Left renal pelvis (tissue), 4 donors: ENCODE measurements at regions not wholly inside any gene's neighbourhood (a gene's known extent, or its start where the extent isn't known, plus 50 kb on each side); places are given as distances from the start of the nearest gene placed in this dataset.
"Not testable (repeated sequence)": the region's sequence is repeated elsewhere in the genome, so short reads cannot be mapped to it uniquely, and the experiment has no call there.

Experiments
- DNase-seq, 4 donors: peaks; one replicate each; pipeline ENCODE4 v3.0.0-alpha.2; 2013; ENCODE audit warnings: low read depth in 4 of 4, low spot score in 3 of 4

DNA sequence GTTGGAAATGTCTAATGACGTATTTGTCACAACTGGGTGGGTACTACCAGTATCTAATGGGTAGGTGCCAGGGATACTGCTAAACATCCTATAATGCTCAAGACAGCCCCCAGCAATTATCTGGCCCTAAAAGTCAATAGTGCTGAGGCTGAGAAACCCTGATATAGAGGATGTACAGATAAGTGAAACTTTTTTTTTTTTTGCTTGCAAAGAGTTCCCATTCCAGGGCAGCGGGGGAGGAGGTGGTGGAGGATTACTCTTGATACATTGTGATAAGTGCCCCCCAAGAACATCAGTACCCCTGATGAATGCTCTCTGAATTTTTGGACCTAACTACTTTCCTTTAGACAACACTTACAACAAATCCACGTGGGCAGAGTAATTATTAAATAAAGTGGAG lies 329.7 kb upstream of the SPRED2 start:
- DNase-seq, result no peak

DNA sequence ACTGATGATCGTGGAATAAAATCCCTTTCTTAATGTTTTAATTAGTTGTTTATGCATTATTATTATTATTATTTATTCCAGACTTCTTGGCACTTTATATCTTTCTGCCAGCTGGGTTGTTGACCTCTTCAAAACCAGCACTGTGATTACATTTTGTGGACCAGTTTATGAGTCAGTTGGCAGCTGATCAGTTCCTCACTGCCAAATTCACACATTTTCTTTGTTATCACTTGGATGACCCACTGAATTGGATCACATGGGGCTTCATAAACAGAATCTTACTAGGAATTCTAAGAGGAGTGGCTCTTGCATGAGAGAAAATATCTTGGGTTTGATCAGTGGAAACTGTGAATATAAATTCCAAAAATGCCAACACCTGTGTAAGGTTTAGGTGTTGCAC lies 321.8 kb upstream of the SPRED2 start:
- DNase-seq, result no peak

DNA sequence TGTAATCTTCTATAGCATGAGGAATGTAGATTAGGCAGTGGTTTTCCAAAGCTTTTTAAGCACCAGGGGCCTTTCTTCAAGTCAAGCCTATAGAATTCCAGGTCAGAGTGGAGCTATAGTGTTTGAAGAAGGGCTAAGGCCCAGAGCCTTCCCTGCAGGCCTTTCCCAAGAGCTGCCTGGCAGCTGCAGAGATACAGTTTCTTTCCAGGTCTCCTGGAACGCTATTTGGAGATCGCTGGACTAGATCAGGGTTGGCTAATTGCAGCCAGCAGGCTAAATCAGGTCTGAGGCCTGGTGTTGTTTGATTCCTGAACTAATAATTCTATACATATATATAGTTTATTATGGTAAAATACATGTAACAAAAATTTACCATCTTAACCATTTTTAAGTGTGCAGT lies 319.0 kb upstream of the SPRED2 start:
- no peak for DNase-seq

DNA sequence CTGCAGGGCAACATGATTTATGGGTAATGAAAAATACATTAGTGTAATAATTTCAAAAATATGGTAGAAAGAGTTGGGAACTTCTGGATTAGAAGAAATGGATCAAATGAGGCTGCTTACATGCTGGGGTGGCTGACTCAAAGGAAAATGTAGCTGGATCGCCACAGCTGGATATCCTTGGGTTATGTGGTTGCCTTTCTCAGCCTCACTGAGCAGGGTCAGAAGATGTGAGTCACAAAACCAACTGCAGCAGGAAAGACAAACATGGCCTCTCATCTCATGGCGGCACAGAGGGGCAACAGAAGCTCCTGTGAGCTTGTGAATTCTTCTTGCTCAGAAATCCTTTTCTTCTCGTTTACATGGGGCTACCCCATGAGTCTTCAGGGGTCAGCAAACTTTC lies 317.1 kb upstream of the SPRED2 start:
- DNase-seq, result no peak

DNA sequence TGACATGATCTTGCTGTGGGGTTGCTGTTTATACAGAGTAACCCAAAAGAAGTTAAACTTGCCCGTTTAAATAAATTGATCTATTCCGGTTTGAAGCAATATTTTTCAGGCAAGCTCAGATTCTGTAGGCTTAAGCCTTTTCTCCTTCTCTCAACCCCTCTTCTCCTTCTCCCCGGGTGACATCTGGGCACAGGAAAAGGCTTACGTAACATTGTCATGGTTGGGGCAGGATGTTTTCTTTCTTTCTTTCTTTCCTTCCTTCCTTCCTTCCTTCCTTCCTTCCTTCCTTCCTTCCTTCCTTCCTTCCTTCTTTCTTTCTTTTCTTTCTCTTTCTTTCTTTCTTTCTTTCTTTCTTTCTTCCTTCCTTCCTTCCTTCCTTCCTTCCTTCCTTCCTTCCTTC lies 315.5 kb upstream of the SPRED2 start:
- not testable (repeated sequence) for DNase-seq

DNA sequence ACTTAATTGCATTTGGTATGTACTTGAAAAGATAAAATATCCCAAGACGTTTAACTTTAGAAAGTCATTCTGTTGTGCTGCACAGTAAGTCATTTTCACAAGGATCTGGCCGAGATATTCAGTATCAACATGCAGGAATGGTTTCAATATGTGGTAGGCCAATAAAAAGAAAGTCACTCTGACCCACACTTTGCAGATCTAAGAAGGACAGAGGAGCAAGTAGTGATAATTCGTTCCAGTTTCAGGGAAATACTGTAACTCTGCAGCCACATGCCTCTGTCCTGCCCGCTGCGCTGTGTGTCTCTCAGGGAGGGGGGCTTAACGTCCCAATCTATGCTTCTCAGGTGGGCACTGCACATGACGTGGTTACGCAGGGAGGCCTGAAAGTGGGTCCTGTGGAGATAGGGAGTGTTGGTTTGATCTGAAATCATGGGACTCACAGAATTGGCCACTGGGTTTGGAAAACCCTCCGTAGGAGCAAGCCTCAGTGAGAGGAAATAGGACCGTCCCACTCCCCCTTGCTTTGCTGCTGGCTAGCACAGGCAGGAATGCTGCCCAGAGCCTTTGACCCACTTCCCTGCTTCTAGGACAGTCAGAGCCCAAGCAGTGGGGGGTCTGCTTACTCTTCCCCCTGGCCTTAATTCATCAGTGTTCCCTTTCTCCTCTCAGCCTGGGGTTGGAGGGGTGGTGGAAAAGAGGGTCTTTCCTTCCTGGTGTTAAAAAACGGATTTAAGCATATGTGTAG lies 314.7 kb upstream of the SPRED2 start:
- peak in 1 of 4 donors; percentile 6 for DNase-seq

DNA sequence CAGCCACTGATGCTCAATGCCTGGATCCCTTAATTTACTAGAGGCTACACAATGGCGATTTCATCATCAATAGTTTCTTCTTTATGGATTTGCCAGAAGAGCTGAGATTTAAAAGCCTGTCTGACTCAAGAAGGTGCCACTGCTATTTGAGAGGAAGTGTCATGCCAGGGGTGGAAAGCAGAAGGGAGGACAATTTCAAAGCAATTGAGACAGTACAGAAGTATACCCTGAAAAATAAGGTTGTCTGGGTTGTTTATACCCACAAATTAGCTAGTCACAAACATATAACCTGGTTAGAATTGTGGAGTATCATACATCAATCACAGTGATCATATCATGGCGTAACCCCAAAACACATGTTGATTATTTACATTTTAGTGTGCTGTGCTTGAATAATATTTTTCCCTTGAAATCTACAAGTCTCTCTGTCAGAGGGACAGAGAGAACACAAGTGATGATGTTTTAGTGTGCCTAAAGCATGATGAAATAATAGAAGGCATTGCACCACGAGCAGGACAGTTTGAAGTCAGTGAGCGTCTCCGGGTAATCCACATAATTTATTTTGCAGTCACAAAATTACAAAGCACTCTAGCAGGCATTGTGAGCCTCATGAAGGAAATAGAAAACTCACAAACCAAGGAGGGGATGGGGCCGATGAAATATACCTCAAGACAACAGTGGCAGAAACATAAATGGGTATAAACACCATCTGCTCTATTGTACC lies 312.2 kb upstream of the SPRED2 start:
- DNase-seq, result no peak

DNA sequence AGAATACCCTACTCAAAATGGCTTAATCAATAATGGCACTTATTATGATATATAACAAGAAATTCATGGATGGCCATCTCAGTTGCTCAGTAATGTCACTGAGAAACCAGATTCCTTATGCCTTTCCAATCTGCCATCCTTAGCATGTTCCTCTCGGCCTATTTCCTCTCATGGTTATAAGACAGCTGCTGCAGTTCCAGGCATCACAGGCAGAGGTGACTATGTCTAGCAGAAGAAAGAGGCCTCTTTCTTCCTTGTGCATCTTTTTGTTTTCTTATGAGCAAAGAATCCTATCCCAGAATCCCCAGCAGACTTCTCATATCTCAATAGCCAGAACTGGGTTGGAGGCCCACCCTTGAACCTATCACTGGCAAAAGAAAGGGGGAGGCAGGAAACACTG lies 310.6 kb upstream of the SPRED2 start:
- DNase-seq, result no peak

DNA sequence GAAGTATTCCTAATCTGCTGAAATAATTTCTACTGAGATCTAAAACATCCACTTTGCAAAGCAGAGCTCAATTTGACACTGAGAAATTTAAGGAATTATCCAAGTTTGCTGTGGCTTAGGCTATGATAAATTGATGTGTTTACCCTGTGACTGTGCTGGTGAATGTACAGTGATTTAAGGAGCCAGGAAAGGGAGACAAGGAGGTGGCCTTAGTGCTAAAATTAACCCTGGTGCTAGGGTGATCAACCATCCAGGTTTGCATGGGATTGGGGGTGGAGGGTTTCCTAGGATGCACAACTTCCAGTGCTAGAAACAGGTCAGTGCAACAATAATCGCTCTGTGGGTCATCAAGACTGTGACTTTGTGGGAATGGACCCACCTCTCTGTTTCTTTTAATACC lies 307.5 kb upstream of the SPRED2 start:
- no peak for DNase-seq

DNA sequence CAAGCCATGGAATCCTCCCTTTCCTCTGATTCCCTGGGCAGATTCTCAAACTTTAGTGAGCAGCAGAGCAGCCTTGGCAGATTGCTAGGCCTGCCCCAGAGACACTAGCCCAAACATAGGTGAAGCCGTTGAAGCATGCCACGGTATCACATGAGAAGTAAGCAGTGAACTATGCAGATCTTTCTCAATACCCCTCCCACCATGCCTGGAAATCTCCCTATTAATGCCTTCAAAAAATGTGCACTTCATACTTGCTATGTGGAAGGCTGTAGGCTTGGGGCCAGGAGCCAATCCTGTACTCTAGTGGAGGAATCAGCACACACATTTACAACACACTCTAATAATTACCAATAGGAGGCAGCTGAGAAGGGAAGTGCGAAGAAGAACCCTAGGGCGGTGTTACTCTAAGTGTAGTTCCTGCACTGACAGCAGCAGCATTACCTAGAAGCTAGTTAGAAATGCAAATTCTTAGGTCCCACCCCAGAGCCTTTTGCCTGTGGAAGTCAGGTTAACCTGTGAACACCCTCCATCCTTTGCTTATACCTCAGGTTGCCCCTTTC lies 305.1 kb upstream of the SPRED2 start:
- no peak for DNase-seq

DNA sequence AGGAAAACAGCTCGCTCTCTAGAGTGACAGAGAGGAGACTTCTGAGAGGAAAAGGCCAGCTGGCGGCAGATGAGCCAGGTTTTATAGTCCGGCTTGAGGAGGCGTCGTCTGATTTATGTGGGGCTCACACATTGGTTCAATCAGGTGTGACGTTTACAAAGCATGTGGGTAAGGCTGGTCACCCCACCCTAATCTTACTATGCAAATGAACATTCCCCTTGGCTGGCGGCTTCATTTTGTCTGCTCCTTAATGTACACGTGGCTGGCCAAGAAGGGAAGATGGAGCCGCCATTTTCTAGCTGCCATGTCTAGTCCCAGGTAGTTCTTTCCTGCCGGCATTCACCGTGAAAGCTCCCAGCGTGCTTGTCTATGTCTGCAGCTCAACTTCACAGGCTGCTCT lies 299.1 kb upstream of the SPRED2 start:
- DNase-seq, result no peak

DNA sequence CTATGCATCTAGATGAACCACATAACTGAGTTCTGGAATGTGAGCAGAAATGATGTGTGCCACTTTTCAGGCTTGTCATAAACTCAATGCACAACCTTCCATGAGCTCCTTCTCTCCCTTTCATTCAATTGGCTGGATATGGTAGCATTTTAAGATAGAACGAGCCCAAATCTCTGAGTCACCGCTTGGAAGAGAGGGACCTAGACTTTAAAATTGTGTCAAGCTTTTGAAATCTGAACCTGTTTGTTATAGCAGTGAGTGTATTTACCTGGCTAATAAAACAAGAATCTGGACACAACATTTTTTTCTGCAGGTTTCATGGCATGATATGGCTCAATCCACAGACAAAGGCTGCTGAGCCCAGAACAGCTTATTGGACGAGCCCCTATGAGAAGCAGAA lies 297.8 kb upstream of the SPRED2 start:
- DNase-seq, result no peak

DNA sequence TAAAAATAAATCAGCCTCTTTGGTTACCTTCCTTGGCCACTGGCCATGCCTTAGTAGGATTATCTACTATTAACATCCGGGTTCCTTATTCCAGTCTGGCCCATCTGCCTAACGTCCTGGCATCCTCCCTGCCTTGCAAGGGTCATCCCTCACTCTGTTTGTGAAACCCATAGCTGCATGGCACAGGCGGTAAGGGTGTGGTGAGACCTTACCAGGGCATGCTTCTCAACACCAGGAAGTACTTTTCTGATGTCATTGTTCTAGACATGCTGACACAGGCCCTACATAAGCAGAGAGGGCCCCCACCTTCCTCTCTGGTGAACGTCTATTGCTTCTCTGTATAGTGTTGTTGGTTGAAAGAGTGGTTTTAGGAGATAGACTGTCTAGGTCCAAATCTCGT lies 296.8 kb upstream of the SPRED2 start:
- DNase-seq, result no peak

DNA sequence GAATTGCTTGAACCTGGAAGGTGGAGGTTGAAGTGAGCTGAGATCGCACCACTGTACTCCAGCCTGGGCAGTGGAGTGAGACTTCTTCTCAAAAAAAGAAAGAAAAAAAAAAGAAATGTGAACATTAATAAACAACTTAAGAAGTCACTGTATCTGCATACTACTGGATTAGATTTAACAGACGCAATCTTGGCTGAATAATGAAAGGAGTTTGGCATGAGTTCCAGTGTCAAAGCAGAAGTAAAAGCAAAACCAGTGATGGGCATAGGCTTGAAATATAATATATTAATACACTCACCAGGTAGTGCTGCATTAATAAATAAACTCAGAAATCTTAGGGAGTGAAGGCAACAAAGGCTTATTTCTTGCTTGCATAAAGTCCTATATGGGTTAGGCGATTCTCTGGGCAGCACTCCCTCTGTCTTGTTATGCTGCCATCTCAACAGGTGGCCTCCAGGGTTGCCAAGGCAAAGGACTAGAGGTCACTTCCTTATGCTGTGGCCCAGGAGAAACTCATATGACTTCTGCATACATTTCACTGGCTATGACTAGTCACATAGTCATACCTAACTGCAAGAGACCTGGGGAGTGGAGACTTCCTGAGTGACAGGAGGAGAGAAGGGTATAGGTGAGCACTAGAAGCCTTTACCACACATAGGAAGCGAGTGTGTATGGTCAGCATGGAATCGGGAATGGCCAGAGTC lies 296.2 kb upstream of the SPRED2 start:
- DNase-seq, result no peak

DNA sequence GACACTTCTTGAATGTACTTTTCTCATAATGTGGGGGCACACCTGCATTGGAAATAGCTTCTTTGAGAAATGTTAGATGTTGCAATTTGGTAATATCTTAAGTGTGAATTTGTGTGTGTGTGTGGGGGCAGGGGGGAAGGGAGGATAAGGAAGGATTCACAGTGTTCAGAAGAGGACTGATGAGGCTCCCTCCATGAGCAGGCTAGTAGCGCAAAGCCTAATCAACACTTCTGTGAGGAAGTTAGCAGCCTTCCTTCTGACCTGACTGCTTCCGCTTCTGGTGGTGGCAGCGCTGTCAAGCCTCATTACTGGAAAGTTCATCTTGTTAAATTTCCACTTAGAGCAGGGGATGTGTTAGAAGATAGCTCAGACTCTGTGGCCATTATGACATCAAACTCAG lies 295.4 kb upstream of the SPRED2 start:
- DNase-seq, result no peak

DNA sequence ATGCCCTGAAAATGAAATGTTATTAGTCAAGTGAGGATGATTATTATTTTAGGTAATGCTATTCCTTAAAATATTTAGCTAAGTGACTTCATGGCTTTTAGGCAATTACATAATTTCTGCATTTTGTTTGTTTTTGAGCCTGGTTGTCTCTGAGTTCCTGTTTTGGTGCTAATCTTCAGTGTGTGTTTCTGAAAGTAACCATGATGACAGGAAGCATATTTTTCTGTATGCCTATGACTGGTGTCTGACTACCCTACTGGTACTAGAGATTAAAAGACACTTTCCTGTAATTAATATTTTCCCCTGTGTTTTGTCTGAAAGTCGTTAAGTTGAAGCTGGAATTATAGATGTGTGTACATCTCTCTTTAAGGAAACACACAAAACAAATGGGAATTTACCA lies 295.0 kb upstream of the SPRED2 start:
- DNase-seq, result no peak

DNA sequence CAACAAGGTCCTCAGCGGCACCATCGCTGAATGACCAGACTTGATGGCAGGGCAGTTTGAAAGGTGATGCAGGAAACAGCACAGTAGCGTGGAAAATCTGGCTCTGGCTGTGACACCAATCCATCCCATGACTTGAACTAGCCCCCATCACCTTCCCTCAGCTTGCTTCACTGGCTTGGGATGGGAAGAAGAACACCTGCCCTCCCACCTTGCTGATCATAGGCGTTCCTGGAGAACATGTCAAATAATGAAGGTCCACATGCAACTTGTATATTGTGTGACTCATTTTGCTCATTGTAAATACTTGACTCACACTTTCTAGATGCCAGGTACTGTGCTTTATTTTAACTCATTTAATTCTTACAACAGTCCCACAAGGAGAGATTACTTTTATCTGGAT lies 292.4 kb upstream of the SPRED2 start:
- no peak for DNase-seq

DNA sequence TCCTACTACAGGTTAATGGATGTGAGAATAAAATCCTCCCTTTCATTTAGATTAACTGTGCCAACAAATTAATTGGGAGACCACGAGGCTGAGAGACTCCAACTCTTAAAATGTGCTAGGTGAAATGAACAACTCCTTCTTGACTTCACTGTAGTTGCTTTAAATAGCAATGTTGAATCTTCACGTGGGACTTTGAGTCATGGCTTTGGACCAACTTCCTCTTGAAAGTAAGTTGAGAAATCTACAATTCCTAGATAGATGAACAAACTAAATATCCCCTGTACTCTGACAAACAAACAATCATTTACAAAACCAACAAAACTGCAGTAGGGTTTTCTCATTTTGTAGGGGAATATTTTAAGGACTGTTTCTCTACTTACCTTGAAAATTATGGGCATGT lies 291.9 kb upstream of the SPRED2 start:
- no peak for DNase-seq

DNA sequence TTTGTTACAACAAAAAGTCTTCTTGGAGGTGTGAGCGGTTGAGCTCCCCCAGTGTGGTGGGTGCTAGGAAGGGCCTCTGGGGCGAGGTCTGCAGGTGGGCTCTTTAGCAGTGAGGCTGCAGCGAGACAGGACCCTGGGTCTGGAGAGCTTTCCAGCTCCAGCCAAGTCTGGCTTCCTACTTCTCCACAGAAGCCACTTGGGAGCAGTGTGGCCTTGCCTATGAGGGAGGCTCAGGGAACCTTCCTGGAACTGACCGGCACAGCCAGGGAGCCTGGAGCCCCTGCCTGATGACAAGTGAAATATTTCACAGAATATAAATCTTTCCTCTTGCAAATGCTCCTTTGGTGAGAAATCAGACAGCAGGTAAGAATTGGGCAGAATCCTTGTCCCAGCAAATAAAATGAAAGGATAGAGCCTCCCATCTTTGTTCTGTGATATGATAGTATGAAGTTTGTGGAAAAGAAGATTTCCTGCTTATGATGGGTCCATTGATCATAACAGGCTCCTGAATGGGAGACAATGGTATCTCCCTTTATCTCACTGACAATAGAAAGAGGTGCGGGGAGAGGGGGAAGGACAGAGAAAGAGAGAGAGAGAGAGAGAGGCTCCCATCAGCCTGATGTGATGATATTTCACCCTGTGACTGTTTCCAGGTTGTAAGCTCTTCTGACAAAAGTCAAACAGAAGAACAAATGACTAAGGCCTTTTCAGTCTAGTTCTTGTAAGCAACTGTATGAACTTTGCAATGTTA lies 289.8 kb upstream of the SPRED2 start:
- peak; percentile 52 to 54 (median 54) for DNase-seq

DNA sequence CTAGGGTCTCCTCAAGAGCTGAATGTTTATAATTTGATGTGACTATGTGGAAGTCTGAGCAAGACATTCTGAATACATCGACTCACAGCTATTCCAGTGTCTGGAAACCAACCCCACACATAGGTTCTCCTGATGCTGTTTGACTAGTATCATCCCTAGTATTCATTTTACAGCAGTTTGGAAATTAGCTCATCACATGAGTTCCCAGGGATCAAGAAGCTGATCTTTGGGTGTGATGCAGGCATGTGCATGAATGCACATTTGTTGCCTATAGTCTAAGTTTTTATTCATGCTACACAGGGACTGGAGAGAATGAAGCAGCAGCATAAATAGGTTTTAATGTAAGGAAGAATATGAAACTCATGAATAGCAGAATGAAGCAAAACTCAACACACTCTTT lies 284.3 kb upstream of the SPRED2 start:
- DNase-seq, result no peak

DNA sequence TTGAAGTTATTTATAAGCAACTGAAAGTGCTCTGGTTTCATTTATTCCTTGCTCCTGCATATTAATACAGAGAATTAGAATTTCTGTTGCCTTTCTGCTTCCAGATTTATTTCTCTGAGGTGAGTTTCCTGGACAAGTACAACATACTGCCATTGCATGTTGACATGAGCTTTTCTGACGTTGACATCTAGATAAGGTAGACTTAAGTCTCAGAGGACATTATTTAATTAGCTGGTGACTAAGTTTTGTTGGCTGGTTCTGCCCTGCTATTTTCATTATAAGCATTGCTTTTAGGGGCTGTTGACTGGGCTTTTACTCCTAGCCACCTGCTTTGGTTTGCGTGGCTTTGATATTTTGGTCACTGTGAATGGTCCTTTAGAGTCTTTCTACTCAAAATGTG lies 282.9 kb upstream of the SPRED2 start:
- no peak for DNase-seq
